ENCODE measurements at regions not wholly inside any gene's neighbourhood (a gene's known extent, or its start where the extent isn't known, plus 50 kb on each side); places are given as distances from the start of the nearest gene placed in this dataset.

DNA sequence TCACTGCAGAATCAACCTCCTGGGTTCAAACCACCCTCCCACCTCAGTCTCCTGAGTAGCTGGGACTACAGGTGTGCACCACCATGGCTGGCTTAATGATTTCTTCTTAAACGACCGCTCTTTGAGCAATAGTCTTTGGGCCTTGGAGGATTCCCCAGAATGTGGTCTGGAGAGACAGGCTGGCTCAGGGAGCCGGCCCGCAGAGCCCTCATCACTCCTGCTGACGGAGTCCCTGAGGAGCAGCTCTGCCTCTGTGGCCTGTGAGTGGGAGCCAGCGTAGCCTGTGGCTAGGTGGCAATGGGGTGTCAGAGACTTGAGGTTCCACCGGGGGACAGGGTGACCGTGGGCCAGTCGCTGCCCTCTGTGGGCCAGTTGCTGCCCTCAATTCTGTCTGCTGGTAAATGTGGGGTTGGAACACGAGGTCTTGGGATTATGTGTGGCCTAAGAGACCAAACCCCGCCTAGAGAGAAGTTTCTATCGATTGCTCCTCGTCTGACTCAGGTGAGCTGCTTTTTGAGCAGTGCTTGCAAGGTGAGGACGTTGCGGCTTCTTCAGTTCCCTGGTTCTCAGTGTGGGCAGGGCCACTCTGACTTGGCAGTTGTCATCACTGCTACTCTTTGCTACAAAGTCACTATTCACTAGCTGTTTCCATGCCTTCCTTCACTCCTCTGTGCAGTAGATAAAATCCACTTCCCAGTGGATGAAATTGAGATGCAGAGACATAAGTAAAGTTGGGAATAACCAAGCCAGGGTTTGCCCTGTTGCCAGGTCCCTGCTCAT, 124.8 kb upstream of the NECTIN1 start:
- no peak for DNase-seq (ENCODE audit: low read depth)

DNA sequence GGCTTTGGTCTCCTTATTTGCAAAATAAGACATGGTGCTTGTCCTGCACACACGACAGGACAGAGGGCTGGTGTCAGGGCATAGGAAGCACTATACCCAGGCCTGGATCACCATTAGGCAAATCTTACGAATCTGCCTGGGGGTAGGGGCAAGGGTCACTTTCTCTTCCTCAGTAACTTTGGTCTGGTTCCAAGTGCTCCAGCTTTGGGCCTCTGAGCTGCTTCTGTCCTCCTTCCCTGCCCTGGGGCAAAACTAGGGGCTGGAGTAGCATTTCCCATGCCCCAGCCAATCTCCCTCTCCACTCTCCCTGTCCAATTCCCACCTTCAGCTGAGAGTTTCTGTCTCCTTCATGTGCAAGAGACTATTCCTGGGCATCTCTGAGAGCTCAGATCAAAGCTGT, 123.7 kb upstream of the NECTIN1 start:
- no peak for DNase-seq (ENCODE audit: low read depth)

DNA sequence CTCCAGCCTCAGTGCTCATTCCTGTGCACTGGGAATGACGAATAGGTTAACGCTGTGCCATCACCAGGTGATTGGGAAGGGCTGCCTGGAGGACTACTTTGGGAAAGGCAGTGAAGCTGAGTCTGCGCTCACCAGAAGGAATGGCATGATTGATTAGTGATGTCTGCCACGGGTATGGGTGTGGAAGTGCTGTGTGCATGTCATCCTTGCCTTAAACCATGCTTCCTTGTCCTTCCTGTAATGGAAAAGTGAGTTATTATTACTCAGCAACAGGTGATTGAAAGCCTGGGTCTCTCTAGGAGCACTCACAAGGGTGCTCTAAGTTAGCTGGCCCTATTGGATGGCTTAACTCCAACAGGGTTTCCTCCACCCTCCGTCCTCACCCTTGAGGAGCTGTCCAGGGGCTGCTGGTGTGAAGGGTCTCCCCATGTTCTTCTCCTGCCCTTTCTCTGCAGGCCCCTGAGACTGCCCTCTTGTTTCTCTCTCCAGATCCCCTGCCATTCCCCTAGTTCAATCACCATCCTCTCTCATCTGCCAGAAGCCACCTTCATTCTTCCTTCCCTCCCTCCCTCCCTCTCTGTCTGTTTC, 121.9 kb upstream of the NECTIN1 start:
- no peak for DNase-seq (ENCODE audit: low read depth)

DNA sequence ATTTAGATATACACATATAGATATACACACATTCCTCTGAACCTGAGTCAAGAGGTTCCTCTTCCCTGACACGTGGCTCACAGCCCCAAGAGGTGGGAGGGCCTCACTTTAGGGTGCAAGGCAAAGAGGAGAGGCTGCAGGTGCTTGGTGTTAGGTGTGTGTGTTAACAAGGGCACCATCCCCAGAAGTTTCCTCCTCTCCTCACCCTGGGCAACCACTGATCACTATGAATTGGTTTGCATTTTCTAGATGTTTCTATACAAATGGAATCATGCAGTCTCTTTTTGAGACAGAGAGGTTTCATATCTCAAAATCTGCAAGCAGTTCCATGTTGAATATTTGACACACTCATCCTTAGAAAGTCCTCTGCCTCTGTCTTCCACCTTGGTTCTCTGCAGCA, 120.9 kb upstream of the NECTIN1 start:
- DNase-seq (ENCODE audit: low read depth): no peak

DNA sequence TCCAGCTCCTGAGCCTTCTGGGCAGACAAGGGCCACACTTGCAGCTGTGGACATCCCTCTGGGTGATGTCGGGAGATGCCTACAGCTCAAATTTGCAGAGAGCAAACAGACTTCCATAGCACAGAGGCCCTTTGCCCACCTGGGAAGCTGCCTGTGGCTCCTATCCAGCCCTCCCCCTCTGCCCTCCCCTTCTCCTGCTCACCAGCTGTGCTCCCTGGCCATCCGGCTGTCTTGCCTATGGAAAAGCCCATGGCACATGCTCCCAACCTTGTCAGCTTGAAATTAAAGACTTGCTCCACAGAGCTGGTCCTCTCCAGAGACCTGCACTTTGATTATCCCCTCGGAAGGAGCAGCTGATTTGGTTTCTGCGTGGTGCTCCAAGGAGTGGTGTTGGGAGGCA, 118.9 kb upstream of the NECTIN1 start:
- no peak for DNase-seq (ENCODE audit: low read depth)

DNA sequence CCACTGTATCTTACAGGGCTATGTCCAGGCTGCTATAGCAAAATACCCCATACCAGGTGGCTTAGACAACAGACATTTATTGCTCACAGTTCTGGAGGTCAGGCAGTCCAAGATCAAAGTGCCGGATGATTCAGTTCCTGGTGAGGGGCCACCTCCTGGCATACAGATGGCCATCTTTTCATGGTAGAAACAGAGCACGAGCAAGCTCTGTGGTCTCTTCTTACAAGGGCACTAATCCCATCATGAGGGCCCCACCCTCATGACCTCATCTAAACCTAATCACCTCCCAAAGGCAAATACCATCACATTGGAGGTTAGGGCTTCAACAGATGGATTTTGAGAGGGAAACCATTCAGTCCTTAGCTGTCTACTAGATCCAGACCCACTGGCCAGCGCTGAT, 117.4 kb upstream of the NECTIN1 start:
- no peak for DNase-seq (ENCODE audit: low read depth)

DNA sequence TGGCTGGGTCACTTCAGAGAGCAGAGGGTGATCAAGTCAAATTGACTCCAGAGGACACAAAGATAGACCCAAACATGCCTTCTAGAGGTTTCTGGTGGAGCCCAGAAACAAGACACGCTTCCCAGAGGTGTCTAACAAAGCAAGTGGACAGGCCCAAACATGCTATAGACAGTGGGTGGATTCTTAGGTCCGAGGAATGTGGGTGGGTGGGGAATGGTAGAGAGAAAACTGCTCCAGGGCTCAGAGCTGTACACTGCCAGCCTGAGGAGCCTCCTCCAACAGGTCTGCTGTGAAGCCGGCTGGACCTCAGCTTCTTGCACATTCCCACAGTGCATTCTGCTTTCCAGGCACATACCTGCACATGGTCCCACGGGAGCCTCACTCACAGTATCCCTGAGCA, 116.8 kb upstream of the NECTIN1 start:
- DNase-seq (ENCODE audit: low read depth): no peak

DNA sequence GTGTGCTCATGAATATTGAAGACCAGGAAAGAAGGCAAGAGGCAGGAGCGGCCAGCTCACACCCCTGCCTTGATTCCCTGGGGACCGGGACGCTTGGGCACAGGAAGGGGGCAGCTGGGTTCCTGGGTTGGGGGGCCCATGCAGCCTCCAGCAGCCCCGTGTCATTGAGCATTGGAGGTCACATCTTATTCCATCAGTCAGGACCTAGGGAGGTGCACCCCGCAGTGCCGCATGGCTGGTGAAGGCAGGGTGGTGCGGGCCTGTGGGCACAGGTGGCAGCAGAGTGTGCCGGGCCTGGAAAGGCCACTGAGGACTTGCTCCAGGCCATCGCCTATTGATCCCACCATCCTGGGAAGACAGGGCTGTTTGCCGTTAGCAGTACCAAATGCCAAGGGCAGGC, 116.3 kb upstream of the NECTIN1 start:
- no peak for DNase-seq (ENCODE audit: low read depth)

DNA sequence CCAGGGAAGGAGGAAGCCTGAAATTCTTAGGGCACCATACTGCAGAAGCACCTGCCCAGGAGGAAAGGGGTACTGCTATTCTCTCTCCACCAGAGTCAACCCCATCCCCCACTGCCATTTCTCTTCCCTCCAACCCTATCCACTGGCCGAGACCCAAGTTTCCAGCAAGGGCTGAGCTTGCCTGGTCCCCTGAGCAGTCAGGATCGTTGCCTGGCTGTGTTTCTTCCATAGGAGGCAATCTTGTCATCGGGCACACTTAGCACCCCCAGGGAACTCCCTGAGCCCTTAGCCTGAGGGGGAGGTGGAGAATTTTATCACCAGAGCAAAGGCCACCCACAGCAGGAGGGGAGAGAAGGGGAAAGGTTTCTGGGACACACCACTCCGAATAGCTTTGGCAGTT, 115.8 kb upstream of the NECTIN1 start:
- DNase-seq (ENCODE audit: low read depth): no peak

DNA sequence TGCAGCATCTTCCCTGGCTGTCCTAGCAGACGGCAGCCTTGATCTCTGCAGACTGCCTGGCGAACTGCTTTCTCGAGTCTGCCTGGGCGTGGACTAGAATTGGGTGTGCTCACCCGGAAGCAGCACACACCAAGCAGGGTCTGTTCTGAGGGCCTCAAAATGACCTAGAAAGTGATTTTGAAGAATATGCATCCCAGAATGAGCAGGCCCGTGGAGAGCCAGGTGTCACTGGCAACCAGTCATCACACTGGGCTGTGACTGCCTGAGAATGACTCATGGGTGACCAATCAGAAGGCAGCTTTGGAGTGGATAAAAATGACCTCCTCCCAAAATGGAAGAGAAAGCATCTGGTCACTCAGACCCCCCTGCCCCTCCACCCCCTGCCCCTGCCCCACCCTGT, 114.9 kb upstream of the NECTIN1 start:
- no peak for DNase-seq (ENCODE audit: low read depth)

DNA sequence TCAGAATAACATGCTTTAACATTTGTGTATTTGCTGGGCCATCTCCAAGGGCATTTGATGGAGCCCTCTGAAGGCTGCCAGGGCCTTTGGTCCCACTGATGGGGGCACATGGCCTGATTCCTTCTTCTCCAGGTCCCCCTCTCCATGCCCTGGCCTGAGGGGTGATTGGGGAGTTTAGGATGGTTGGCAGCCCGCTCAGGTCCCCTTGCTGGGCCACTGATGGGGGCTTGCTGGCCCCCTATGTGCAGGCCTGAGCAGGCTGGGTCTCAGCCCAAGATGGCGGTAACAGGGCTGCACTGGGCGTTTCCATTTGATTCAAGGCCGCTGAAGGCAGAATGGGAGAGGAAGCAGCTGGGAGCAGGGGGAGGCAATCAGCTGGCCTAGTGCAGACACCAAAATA, 113.7 kb upstream of the NECTIN1 start:
- no peak for DNase-seq (ENCODE audit: low read depth)

DNA sequence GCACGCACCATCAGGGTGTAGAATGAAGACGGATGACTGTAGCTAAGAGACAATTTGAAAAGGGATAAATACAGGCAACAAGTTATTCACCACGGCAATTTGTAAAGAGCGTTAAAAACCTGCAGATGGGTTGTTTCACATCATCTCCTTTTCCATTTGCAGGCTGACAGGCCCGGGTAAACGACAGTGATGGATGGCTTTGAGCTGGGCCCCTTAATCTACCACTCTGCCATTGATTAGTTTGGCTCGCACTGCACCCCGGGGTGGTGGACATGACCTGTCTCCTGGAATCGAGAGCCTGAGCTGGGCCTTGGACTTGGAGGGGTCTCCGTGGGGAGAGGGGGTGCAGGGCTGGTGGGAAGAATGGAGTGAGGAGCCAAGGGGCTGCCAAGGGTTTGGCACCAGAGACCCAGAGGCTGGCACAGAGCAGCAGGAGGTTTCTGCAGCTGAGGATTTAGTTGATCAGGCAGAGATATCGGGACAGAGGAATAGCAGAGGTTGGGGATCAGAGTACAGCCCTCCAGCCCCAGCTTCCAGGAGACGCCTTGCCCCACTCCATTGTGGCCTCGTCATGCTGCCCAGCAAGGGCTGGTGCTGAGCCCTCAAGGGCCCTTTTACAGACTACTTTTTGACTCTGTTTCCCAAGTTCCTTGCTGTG, 110.6 kb upstream of the NECTIN1 start:
- no peak for DNase-seq (ENCODE audit: low read depth)

DNA sequence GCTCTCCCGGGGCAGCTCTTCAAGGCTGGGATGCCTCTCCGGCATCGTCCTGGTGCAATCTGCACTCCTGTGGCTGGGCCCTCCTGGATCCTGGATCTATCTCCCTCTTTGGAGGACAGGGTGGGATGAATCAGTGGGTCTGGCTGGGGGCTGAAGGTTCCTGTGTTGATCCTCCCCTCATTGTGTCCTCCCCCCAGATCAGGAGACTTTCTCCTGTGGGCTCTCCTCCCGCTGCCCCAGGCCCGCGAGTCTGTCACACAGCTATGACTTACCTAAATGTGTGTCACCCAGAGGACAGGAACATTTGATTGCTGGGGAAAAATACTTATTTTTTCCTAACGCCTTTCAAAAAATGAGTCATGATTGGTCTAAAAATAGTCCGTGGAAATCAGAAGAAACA, 106.8 kb upstream of the NECTIN1 start:
- no peak for DNase-seq (ENCODE audit: low read depth)

DNA sequence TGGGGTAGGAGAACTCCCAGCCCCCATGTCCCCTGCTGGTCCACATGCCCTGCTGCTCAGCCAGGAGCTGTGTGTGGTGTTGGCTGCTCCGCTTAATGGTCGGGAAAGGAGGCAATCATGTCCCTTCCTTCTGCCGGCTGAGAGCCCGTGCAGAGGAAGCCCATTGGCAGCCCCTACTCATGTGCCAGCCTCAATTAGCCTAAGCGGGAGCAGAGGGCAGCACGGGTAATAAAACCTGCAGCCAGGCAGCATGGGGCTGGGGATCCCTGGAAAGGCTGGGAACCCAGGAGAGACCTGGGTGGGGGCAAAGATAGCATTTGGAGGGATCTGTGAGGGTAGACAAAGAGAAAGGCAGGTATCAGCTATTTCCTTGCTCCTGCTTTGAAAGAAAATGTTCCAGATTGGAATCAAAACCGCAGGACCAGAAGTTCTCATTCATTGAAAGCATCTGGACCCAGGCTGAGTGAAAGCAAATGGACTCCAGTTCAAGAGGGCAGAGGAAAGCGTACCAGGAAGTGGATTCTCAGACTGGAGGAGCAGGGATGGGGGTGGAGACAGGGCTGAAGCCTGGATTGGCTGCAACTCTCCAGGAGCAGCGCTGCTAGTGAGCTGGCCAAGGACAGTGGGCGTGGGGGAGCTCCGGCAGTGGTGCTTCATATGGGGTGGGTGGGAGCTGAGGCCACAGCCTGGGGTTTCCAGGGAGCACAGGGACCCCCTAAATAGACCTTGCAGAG, 103.4 kb upstream of the NECTIN1 start:
- no peak for DNase-seq (ENCODE audit: low read depth)

DNA sequence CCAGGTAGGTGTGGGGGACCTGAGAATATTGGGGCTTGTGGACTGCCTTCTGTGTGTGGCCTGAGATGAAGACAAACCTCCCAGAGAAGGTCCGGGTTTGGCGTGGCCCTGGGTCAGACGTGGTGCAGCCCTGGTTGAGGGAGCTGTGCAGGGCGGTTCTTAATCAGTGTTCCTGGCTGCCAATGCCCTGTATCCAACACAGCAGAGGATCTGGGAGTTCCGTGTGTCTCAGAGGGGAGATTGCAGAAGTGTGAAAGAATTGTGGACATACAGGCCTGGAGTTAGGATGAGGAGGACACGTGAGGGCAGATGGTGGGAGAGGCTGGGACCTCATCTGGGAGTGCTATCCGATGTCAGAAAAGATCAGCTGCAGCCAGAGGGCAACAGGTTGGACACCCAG, 102.0 kb upstream of the NECTIN1 start:
- DNase-seq (ENCODE audit: low read depth): no peak

DNA sequence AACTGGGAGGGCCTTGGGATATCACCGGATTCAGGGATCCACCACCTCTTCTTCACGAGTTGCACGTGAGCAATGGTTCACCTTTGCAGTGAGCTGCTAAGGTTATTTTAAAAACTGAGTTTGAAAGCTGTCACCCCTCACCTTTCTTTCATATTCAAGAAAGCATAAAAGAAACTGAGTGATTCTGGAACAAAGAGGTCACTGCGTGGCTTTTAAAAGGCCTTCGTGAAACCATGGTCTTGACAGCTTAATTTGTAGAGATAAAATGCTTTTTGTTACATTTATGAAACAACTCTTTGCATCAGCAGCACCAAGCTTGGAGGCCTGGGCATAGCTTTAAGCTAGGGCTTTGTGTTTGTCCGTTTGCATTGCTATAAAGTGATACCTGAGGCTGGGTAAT, 101.4 kb upstream of the NECTIN1 start:
- no peak for DNase-seq (ENCODE audit: low read depth)

DNA sequence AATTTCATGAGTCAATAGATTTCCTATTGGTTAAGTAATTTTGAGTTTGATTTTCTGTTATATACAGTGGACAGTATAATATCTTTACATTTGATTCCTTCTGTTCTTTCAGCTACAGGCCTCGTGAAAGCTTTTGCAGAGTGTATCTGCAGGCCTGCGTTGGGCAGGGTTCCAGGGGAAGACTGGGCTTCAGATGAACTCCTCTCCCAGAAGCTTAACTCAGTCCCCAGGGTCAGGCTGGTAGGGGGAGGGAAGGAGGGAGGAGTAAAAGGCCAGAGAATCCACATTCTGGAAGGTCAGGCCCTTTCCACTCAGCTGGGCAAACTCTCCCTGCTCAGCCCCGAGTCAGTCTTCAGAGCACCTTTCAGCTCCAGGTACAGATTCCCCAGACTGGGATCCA, 100.4 kb upstream of the NECTIN1 start:
- no peak for DNase-seq (ENCODE audit: low read depth)

DNA sequence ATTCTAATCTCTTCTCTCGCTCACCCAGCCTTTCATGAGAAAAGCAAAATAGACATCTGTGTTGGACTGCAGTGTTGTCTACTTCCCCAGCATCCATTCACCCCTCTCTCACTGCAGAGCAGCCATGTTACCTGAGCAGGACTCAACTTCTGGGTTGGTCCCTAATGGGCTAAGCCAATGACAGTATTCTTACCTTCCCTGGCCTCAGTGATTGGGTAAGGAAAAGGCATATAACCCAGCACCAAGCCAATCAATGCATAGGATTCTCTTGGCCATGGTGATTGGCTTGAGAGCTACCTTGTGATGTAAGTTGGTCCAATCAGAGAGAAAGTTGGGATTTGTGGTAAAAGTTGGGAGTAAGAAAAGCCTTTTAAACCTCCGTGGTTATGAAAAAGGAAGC, 99.8 kb upstream of the NECTIN1 start:
- DNase-seq (ENCODE audit: low read depth): no peak

DNA sequence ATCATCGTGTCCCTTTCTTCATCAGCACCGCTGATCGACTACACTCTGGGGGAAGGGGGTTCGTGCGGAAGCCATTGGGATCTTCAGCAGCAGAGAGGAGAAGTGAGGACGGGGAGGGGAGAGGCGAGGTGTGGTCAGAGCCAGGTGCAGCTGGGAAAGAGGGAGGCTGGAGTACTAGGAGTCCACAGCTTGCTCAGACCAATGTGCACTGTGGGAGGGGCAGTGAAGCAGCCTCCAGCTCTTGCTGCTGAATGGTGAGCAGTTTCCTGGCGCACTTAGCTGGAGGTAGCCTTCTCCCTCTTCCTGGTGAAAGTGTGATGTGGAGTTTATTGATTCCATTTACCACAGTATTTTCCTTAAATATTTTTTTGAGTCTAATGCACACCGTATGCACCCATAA, 99.0 kb upstream of the NECTIN1 start:
- no peak for DNase-seq (ENCODE audit: low read depth)

DNA sequence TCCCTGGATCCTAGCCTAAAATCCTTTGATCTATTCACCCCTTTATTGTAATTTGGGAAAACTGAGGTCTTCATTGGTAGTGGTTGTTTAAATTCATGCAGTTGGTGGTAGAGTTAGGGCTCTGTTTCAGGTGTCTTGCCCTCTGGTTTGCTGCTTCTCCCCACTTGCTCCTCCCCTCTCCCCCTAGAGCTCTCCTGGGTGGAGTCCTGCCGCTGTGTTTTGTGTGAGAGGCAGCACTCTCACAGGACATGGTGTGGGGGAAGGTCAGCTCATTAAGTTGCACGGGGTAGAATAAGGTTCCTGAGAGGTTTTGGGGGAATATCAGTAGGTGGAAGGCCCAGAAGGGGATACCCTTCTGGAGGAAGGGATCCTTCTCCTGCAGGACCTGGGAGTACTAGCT, 98.1 kb upstream of the NECTIN1 start:
- no peak for DNase-seq (ENCODE audit: low read depth)

DNA sequence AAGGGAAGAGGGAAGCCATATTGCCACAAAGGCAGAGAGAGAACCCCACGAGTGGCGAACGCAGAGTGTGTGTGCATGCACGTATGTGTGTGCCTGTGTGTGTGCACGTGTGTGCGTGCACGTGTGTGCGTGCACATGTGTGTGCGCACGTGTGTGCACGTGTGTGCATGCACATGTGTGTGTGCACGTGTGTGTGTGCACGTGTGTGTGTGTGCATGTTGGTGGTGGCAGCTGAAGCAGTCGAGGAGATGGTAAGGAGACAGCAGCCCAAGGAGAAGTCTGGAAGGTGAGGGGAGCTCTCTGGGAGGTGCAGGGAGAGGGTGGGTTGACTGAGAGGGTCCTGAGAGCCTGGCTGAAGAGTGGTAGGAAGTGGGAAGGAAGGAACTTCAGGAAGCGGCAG, 94.1 kb upstream of the NECTIN1 start:
- DNase-seq (ENCODE audit: low read depth): no peak

DNA sequence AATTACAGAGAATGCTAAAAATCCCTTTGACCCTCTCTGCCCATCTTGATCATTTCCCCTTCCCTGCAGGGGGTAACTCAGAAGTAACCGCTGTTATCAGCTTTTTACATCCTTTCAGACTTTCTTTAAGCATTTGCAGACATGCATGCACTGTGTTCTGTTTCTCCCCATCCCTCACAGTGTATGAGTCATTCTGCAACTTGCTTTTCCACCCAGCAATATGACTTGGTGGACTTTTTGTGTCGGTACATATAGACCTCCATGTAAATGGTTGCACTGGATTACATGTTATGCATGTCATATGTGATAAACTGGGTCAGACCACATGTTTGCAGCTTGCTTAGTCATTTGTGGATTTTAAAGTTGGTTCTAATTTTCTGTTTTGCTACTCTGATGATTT, 87.7 kb upstream of the NECTIN1 start:
- DNase-seq (ENCODE audit: low read depth): no peak

DNA sequence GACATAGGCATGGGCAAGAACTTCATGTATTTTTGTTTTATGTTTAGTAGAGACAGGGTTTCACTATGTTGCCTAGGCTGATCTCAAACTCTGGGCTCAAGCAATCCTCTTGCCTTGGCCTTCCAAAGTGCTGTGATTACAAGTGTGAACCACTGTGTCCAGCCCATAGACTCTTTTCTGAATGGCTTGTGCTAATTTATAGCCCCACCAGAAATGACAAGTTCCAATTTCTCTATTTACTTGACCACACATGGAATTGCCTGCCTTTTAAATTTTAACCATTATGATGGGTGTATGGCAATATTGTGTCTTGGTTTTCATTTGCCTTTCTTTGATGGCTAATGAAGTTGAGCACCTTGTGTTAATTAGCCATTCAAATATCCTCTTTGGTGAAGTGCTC, 85.8 kb upstream of the NECTIN1 start:
- DNase-seq (ENCODE audit: low read depth): no peak
